Trophoblast cell (in vitro differentiated cells and primary cell): ENCODE measurements at regions not wholly inside any gene's neighbourhood (a gene's known extent, or its start where the extent isn't known, plus 50 kb on each side); places are given as distances from the start of the nearest gene placed in this dataset.
"Not testable (repeated sequence)": the region's sequence is repeated elsewhere in the genome, so short reads cannot be mapped to it uniquely, and the experiment has no call there.

Experiments used
- DNase-seq, 2 donors: peaks; one replicate each; pipeline ENCODE4 v3.0.0-alpha.2; 2016
- H2AFZ ChIP-seq: 2 replicates; pipeline ENCODE4 v1.6.1; 2013; ENCODE audit warnings: low read length, moderate library complexity, mild to moderate bottlenecking; ENCODE audit not compliant: insufficient read depth, poor library complexity
- H2AK5ac ChIP-seq: 2 replicates; pipeline ENCODE4 v1.6.1; 2013; ENCODE audit warnings: mild to moderate bottlenecking, low read length
- H2BK120ac ChIP-seq: 2 replicates; pipeline ENCODE4 v1.6.1; 2013; ENCODE audit warnings: low read length, mild to moderate bottlenecking, moderate library complexity; ENCODE audit not compliant: insufficient read depth, poor library complexity
- H2BK12ac ChIP-seq: 2 replicates; pipeline ENCODE4 v1.6.1; 2013; ENCODE audit warnings: mild to moderate bottlenecking, low read length, moderate library complexity
- H2BK5ac ChIP-seq: 2 replicates; pipeline ENCODE4 v1.6.1; 2013; ENCODE audit warnings: low read length, low read depth, moderate library complexity, mild to moderate bottlenecking; ENCODE audit not compliant: poor library complexity
- H3K14ac ChIP-seq: 2 replicates; pipeline ENCODE4 v1.6.1; 2013; ENCODE audit warnings: mild to moderate bottlenecking, low read length
- H3K18ac ChIP-seq: 2 replicates; pipeline ENCODE4 v1.6.1; 2013; ENCODE audit warnings: mild to moderate bottlenecking, low read length
- H3K23ac ChIP-seq: 2 replicates; pipeline ENCODE4 v1.6.1; 2013; ENCODE audit warnings: low read length
- H3K27ac ChIP-seq: 2 replicates; pipeline ENCODE4 v1.5.1; 2013; ENCODE audit warnings: low read depth, mild to moderate bottlenecking, inconsistent platforms, low read length, moderate library complexity
- H3K27me3 ChIP-seq: 2 replicates; pipeline ENCODE4 v1.6.1; 2013; ENCODE audit warnings: inconsistent platforms, mild to moderate bottlenecking, low read length, moderate library complexity; ENCODE audit not compliant: insufficient read depth
- H3K36me3 ChIP-seq, 2 experiments: 1 replicate in 1 of 2; 2 replicates in 1 of 2; pipeline ENCODE4 v1.6.1; 2013; ENCODE audit warnings: low read length in 2 of 2, mild to moderate bottlenecking in 2 of 2, moderate library complexity in 1 of 2; ENCODE audit not compliant: insufficient read depth in 2 of 2, control insufficient read depth in 1 of 2
- H3K4ac ChIP-seq: 2 replicates; pipeline ENCODE4 v1.6.1; 2013; ENCODE audit warnings: low read depth, mild to moderate bottlenecking, low read length, moderate library complexity
- H3K4me1 ChIP-seq, 2 experiments: 1 replicate in 1 of 2; 2 replicates in 1 of 2; pipeline ENCODE4 v1.6.1; 2013; ENCODE audit warnings: low read length in 2 of 2, mild to moderate bottlenecking in 2 of 2, moderate library complexity in 1 of 2; ENCODE audit not compliant: insufficient read depth in 2 of 2, control insufficient read depth in 1 of 2
- H3K4me2 ChIP-seq: 2 replicates; pipeline ENCODE4 v1.6.1; 2013; ENCODE audit warnings: inconsistent platforms, mild to moderate bottlenecking, low read length, moderate library complexity
- H3K4me3 ChIP-seq: 2 replicates; pipeline ENCODE4 v1.5.1; 2013; ENCODE audit warnings: mild to moderate bottlenecking, low read depth, low read length, inconsistent platforms
- H3K79me1 ChIP-seq: one replicate; pipeline ENCODE4 v1.6.1; 2013; ENCODE audit warnings: low read length
- H3K79me2 ChIP-seq: 2 replicates; pipeline ENCODE4 v1.6.1; 2013; ENCODE audit warnings: low read length, mild to moderate bottlenecking; ENCODE audit not compliant: control insufficient read depth, insufficient read depth, poor library complexity
- H3K9ac ChIP-seq: 2 replicates; pipeline ENCODE4 v1.6.1; 2013; ENCODE audit warnings: mild to moderate bottlenecking, low read length
- H3K9me3 ChIP-seq: 2 replicates; pipeline ENCODE4 v1.6.1; 2013; ENCODE audit warnings: low read depth, mild to moderate bottlenecking, control low read depth, inconsistent platforms, low read length; ENCODE audit not compliant: insufficient read depth
- H4K12ac ChIP-seq: 2 replicates; pipeline ENCODE4 v1.6.1; 2013; ENCODE audit warnings: low read depth, mild to moderate bottlenecking, low read length, moderate library complexity
- H4K8ac ChIP-seq: 2 replicates; pipeline ENCODE4 v1.6.1; 2013; ENCODE audit warnings: low read depth, mild to moderate bottlenecking, low read length, moderate library complexity
- H4K91ac ChIP-seq: one replicate; pipeline ENCODE4 v1.6.1; 2013; ENCODE audit warnings: low read depth, mild to moderate bottlenecking, low read length, moderate library complexity
- WGBS: extraction: QIAGEN DNeasy Blood & Tissue Kit; methylation state at CpG from one replicate; pipeline ENCODE4 v1.1.7; 2013; ENCODE audit warnings: missing lambda C conversion rate; ENCODE audit not compliant: insufficient read length, insufficient coverage; ENCODE audit errors: extremely low coverage; 5-methylcytosine and 5-hydroxymethylcytosine counted together

GRCh38 chr10:30527623-30528428, 93.8 kb downstream of the MAP3K8 start:
- Histone ChIP-seq H2BK12ac (no peak overlapping the region), H3K27ac (no peak overlapping the region), H3K4me2 (peak overlapping the region; percentile 20), H2AFZ (no peak overlapping the region), H3K4ac (no peak overlapping the region), H2AK5ac (no peak overlapping the region), H4K91ac (no peak overlapping the region), H2BK5ac (no peak overlapping the region), H3K4me1 (peaks cover 0 to 6% of the 10 kb centered on the region in 2 experiments), H3K9me3 (no peaks in the 10 kb centered on the region), H3K23ac (no peak overlapping the region), H3K4me3 (no peak overlapping the region), H4K8ac (no peak overlapping the region), H3K18ac (no peak overlapping the region), H3K27me3 (no peaks in the 10 kb centered on the region), H2BK120ac (no peak overlapping the region), H3K9ac (no peak overlapping the region), H3K36me3 (no peaks in the 10 kb centered on the region), H3K79me2 (no peaks in the 10 kb centered on the region), H3K14ac (no peak overlapping the region), H3K79me1 (peaks cover 2% of the 10 kb centered on the region), H4K12ac (no peak overlapping the region)
- peak; percentile 93 to 97 for DNase-seq
- no CpG with 5 or more reads among the region's 12 CpGs for WGBS

- H3K23ac ChIP-seq, result not testable (repeated sequence)
- WGBS, result no CpG with 5 or more reads among the region's 8 CpGs
Observed at GRCh38 chr10:30522661-30523078, 88.7 kb downstream of the MAP3K8 start.

GRCh38 chr10:30518907-30519306, 84.9 kb downstream of the MAP3K8 start:
- H2BK120ac ChIP-seq, result no peak overlapping the region
- H3K79me1 ChIP-seq, result no peaks in the 10 kb centered on the region
- H2BK12ac ChIP-seq, result no peak overlapping the region
- no peak overlapping the region for H3K23ac ChIP-seq
- H3K14ac ChIP-seq, result no peak overlapping the region
- WGBS, result no CpG with 5 or more reads among the region's 1 CpG
- no peak overlapping the region for H2AK5ac ChIP-seq
- no peak overlapping the region for H3K9ac ChIP-seq
- H3K4me2 ChIP-seq, result no peak overlapping the region
- no peaks in the 10 kb centered on the region for H3K27me3 ChIP-seq
- peaks cover 2% of the 10 kb centered on the region for H3K9me3 ChIP-seq
- H3K4me3 ChIP-seq, result no peak overlapping the region
- no peak overlapping the region for H2BK5ac ChIP-seq
- H2AFZ ChIP-seq, result no peak overlapping the region
- no peak overlapping the region for H4K91ac ChIP-seq
- no peak overlapping the region for H3K4ac ChIP-seq
- peaks cover 0 to 1% of the 10 kb centered on the region in 2 experiments for H3K4me1 ChIP-seq
- no peaks in the 10 kb centered on the region for H3K79me2 ChIP-seq
- H4K12ac ChIP-seq, result no peak overlapping the region
- DNase-seq, result no peak
- H4K8ac ChIP-seq, result no peak overlapping the region
- no peaks in the 10 kb centered on the region for H3K36me3 ChIP-seq
- no peak overlapping the region for H3K27ac ChIP-seq
- H3K18ac ChIP-seq, result no peak overlapping the region

More at GRCh38 chr10:30522661-30523078, 88.7 kb downstream of the MAP3K8 start:
- not testable (repeated sequence) for H3K4me3 ChIP-seq, H2BK5ac ChIP-seq, H3K18ac ChIP-seq, H4K91ac ChIP-seq, H2AFZ ChIP-seq, H3K14ac ChIP-seq, H3K79me2 ChIP-seq, H2BK120ac ChIP-seq, H3K4me2 ChIP-seq, H3K9me3 ChIP-seq, H2BK12ac ChIP-seq, H4K8ac ChIP-seq, H3K4me1 ChIP-seq, H3K27me3 ChIP-seq, H3K4ac ChIP-seq, H3K27ac ChIP-seq, H3K36me3 ChIP-seq, H3K9ac ChIP-seq, H3K79me1 ChIP-seq, H4K12ac ChIP-seq, H2AK5ac ChIP-seq
- peak; percentile 95 to 96 for DNase-seq
